Activated CD8-positive, alpha-beta T cell treated with anti-CD3 and anti-CD28 coated beads, Interleukin-2, amount 10 ng/mL, durations not matched to agents 7 days and 5 days (primary cell): ENCODE measurements at regions not wholly inside any gene's neighbourhood (a gene's known extent, or its start where the extent isn't known, plus 50 kb on each side); places are given as distances from the start of the nearest gene placed in this dataset.
A peak's percentile ranks its signal among the peaks of the same experiment; 100 is the strongest.
"Not testable (repeated sequence)": the region's sequence is repeated elsewhere in the genome, so short reads cannot be mapped to it uniquely, and the experiment has no call there.

Experiments used
- ATAC-seq: fragments of 150-1000 bp; cut with Tn5 transposase; one replicate; pipeline ENCODE4 v1.10.0; 2021; ENCODE audit warnings: moderate library complexity
- CTCF ChIA-PET: fragments of 350-600 bp; sonication (Branson Sonifier 250); formaldehyde crosslinking; loops from one replicate; lab custom pipeline; 2021; ENCODE audit warnings: antibody characterized with exemption; lab: Charles Lee
- POLR2A ChIA-PET: fragments of 350-600 bp; sonication (Branson Sonifier 250); formaldehyde crosslinking; loops from one replicate; lab custom pipeline; 2021; ENCODE audit warnings: antibody characterized with exemption; lab: Charles Lee
- DNase-seq: peaks from one replicate; pipeline ENCODE4 v3.0.0-alpha.2; 2020
- H3K27ac Mint-ChIP-seq: one replicate; pipeline ENCODE4 v1.8.0; 2021; ENCODE audit warnings: mild to moderate bottlenecking, mixed read lengths
- H3K27me3 Mint-ChIP-seq: one replicate; pipeline ENCODE4 v1.8.0; 2021; ENCODE audit warnings: low read depth, mixed read lengths
- H3K36me3 Mint-ChIP-seq: one replicate; pipeline ENCODE4 v1.8.0; 2021; ENCODE audit warnings: low read depth, mixed read lengths
- H3K4me1 Mint-ChIP-seq: one replicate; pipeline ENCODE4 v1.8.0; 2021; ENCODE audit warnings: low read depth, mixed read lengths
- H3K4me3 Mint-ChIP-seq: one replicate; pipeline ENCODE4 v1.8.0; 2021; ENCODE audit warnings: mild to moderate bottlenecking, mixed read lengths
- H3K9me3 Mint-ChIP-seq: one replicate; pipeline ENCODE4 v1.8.0; 2022; ENCODE audit warnings: mixed read lengths; ENCODE audit not compliant: insufficient read depth

DNA sequence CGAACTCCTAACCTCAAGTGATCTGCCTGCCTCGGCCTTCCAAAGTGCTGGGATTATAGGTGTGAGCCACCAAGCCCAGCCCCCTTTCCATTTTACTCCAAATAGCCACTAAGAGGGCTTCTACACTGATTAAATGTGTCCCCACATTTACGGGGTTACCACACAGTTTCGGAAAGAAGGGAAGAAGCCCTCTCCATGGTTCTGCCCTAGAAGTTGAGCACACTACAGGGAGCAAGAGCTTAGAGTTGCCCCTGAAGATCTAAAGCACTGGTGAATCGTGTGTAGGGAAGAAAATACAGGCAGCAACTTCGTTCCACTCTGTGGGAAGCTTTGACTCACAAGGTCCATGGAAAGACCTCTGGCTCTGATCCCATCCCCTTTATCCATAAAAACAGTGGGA is 133.0 kb upstream of the PRKCQ start:
- no peaks in the 10 kb centered on the region for H3K9me3 Mint-ChIP-seq
- H3K27me3 Mint-ChIP-seq = peaks cover 39% of the 10 kb centered on the region
- POLR2A ChIA-PET = no interaction called here
- no peak overlapping the region for H3K4me3 Mint-ChIP-seq
- CTCF ChIA-PET = no interaction called here
- ATAC-seq (no peak), DNase-seq (no peak)
- H3K27ac Mint-ChIP-seq = no peak overlapping the region
- no peaks in the 10 kb centered on the region for H3K36me3 Mint-ChIP-seq
- peaks cover 9% of the 10 kb centered on the region for H3K4me1 Mint-ChIP-seq

DNA sequence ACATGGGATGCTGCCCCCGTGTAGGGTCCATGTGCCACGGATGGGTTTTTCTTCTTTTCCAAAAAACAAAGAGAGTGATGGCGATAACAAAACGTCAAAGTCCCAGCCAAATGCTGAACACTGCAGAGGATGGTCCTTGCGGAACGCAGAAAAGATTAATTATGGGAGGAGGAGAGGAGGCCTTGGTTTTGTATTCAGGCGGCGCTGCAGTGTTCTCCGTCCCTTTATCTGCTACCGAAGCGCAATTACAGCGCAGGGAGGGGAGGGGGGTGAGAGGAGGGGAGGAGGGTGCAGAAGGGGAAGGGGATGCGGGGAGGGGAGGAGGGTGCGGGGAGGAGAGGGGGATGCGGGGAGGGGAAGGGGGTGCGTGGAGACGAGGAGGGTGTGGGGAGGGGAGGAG is 131.8 kb upstream of the PRKCQ start:
- Mint-ChIP-seq H3K4me1 (peaks cover 9% of the 10 kb centered on the region), H3K36me3 (no peaks in the 10 kb centered on the region), H3K27me3 (peaks cover 39% of the 10 kb centered on the region), H3K4me3 (no peak overlapping the region), H3K9me3 (no peaks in the 10 kb centered on the region), H3K27ac (no peak overlapping the region)
- POLR2A ChIA-PET = interaction anchor here (0.6 kb wide), 1 partner anchor 236 kb away, joined by 5 read pairs; no protein-coding TSS in a partner anchor
- DNase-seq (no peak), ATAC-seq (no peak)
- CTCF ChIA-PET = no interaction called here

DNA sequence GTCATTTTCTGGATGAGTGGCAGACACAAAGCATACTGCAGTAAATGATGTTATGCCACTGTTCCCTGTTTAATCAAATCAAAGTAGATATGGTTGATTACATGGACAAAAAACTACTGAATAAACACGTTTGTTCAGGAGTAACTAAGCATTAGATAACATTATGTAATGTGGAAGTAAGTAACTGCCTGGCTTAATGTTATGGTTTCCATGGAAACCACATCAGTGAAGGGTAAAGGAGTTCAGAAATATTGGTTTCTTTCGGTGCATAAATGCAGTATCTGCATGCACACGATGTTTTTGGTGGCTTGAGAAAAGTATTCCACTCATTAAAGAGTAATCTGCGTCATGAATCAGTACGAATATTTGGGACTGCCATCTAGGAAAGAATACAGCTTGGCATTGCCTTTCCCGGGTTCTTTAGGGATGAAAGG is 131.3 kb upstream of the PRKCQ start:
- Mint-ChIP-seq H3K4me1 (peaks cover 9% of the 10 kb centered on the region), H3K27me3 (peaks cover 37% of the 10 kb centered on the region)

DNA sequence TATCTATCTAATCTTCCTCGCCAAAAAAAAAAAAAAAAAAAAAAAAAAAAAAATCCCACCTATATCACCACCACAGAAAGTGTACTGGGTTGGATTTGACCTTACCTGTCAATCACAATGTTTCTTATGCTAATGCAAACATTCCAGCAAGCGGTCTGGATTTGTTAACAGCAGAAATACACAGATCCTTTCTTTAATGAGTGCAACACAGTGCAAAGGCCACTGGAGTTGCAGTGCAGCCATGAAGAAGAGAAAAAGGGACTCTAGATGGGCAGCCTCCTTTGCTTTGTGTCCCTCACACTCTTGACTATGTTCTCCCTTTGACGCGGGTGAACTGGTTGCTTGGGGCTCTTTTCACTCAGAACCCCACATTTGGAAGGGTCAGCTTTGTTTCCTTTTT is 127.3 kb upstream of the PRKCQ start:
- DNase-seq (no peak), ATAC-seq (no peak)
- Mint-ChIP-seq H3K9me3 (no peaks in the 10 kb centered on the region), H3K36me3 (no peaks in the 10 kb centered on the region), H3K27me3 (peaks cover 43% of the 10 kb centered on the region), H3K4me3 (no peak overlapping the region), H3K4me1 (no peaks in the 10 kb centered on the region), H3K27ac (no peak overlapping the region)
- CTCF ChIA-PET = no interaction called here
- POLR2A ChIA-PET = no interaction called here

More for the DNA sequence above, 131.3 kb upstream of the PRKCQ start:
- ChIA-PET CTCF (no interaction called here), POLR2A (interaction anchor here (0.6 kb wide), 1 partner anchor 236 kb away, joined by 5 read pairs; no protein-coding TSS in a partner anchor)
- Mint-ChIP-seq H3K27ac (no peak overlapping the region), H3K9me3 (no peaks in the 10 kb centered on the region), H3K4me3 (no peak overlapping the region), H3K36me3 (no peaks in the 10 kb centered on the region)
- no peak for DNase-seq
- ATAC-seq = no peak

DNA sequence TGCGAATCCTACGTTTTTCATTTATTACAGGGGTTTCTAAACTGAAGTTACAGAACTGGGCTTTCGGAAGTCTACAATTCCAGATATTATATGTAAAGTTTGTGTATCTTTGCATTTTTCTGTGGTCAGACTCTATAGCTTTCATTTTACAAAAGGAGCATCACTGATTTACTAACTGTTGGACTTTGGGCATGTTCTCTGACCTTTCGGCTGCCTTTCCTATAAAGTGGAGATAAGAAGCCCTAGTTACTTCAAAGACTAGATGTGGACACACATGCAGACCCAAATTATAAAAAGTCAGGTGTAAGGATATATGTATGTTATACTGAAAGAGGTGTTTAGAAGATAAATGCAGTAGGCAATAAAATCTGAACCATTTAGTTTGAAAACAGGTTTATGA is 126.6 kb upstream of the PRKCQ start:
- CTCF ChIA-PET = no interaction called here
- ATAC-seq (no peak), DNase-seq (no peak)
- H3K4me3 Mint-ChIP-seq = no peak overlapping the region
- H3K36me3 Mint-ChIP-seq = no peaks in the 10 kb centered on the region
- H3K27me3 Mint-ChIP-seq = peaks cover 47% of the 10 kb centered on the region
- H3K9me3 Mint-ChIP-seq = no peaks in the 10 kb centered on the region
- H3K4me1 Mint-ChIP-seq = no peaks in the 10 kb centered on the region
- POLR2A ChIA-PET = no interaction called here
- no peak overlapping the region for H3K27ac Mint-ChIP-seq

DNA sequence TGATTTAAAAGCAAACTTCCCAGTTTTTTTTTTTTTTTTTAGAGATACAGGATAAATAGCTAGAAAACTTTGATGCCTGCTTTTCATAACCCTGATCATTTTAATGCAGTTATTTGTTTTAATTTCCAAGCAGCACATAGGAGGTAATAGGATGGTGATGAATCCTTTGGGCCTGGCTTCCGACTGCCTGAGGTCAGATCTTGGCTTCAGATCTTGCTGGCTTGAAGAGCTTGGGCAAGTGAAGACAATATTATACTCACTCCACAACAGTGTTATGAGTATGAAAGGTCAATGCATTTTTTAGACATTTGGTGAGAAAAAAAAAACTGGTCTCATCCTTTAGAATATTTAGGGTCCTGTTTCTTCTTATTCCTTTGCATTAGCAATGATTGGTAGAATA is 124.8 kb upstream of the PRKCQ start:
- no peaks in the 10 kb centered on the region for H3K9me3 Mint-ChIP-seq
- DNase-seq = no peak
- no peaks in the 10 kb centered on the region for H3K36me3 Mint-ChIP-seq
- CTCF ChIA-PET = no interaction called here
- peaks cover 45% of the 10 kb centered on the region for H3K27me3 Mint-ChIP-seq
- no peak overlapping the region for H3K27ac Mint-ChIP-seq
- POLR2A ChIA-PET = interaction anchor here (0.7 kb wide), 1 partner anchor 161 kb away, joined by 8 read pairs; no protein-coding TSS in a partner anchor
- H3K4me1 Mint-ChIP-seq = no peaks in the 10 kb centered on the region
- ATAC-seq = no peak
- no peak overlapping the region for H3K4me3 Mint-ChIP-seq

DNA sequence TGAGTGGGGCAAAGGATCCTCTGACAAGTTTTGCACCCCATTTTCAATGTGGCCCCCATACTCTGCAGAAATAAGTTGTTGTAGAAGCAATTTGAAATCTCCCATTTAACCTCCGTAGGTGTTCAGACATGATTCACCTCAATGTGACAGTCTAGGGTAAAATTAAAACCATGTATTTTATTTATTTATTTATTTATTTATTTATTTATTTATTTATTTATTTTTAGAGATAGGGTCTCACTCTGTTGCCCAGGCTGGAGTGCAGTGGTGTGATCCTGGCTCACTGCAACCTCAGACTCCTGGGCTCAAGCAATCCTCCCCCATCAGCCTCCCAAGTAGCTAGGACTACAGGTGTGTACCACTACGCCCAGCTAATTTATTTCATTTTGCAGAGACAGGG is 122.8 kb upstream of the PRKCQ start:
- CTCF ChIA-PET = interaction anchor here (1.1 to 1.2 kb wide), 2 partner anchors 23 to 24 kb away, joined by 3 to 4 read pairs; no protein-coding TSS in a partner anchor
- DNase-seq, H3K36me3 Mint-ChIP-seq, H3K4me1 Mint-ChIP-seq, ATAC-seq, H3K27ac Mint-ChIP-seq, H3K9me3 Mint-ChIP-seq, H3K4me3 Mint-ChIP-seq: not testable (repeated sequence)
- POLR2A ChIA-PET = interaction anchor here (0.6 kb wide), 1 partner anchor 52 kb away, joined by 3 read pairs; no protein-coding TSS in a partner anchor
- H3K27me3 Mint-ChIP-seq = peaks cover 33% of the 10 kb centered on the region

DNA sequence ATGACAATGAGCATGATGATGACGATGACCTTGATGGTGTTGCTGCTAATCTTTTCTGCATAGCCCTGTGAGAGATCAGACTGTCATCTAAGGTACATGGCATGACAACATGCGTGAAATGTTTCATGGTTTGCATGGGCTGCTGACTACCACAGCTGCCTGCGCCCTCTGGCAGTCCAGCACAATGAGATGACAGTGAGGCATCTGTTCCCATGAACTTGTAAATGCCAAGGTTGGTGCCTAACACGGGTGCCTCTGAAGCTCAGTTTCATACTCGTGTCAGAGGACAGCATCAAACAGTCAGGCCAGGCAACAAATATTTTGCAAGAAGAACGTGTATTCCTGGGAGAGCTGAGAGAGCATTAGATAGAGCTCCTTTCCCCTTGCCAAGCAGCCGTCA is 122.0 kb upstream of the PRKCQ start:
- peaks cover 28% of the 10 kb centered on the region for H3K27me3 Mint-ChIP-seq
- CTCF ChIA-PET = interaction anchor here (1.1 to 1.2 kb wide), 2 partner anchors 15 to 22 kb away, joined by 3 read pairs; no protein-coding TSS in a partner anchor
- no peak for ATAC-seq

DNA sequence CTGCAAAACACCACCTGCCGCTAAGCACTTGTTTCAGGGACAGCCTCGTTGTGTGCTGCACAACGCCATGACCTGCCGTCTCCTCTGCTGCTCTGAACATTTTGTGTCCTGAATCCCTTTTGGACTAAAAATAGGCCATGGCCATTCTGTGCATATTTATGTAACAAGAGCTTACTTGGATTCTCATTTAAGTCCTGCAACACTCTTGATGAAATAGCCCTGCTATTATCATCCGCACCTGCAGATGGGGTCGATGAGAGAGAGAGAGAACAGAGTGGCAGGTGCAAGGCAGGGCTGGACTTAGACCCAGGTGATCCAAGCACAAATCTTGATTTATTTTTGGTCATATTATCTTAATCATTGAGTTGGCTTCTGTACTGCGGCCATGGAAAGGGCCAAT is 121.2 kb upstream of the PRKCQ start:
- ATAC-seq = no peak
- peak; percentile 26 for DNase-seq
- Mint-ChIP-seq H3K4me3 (no peak overlapping the region), H3K4me1 (no peaks in the 10 kb centered on the region), H3K27ac (no peak overlapping the region), H3K36me3 (no peaks in the 10 kb centered on the region), H3K9me3 (no peaks in the 10 kb centered on the region), H3K27me3 (peaks cover 24% of the 10 kb centered on the region)
- CTCF ChIA-PET = interaction anchor here (0.6 to 1.2 kb wide), 3 partner anchors 13 to 320 kb away, joined by 3 read pairs; no protein-coding TSS in a partner anchor
- POLR2A ChIA-PET = no interaction called here

More for the DNA sequence above, 122.0 kb upstream of the PRKCQ start:
- no peaks in the 10 kb centered on the region for H3K4me1 Mint-ChIP-seq
- POLR2A ChIA-PET = no interaction called here
- H3K36me3 Mint-ChIP-seq = no peaks in the 10 kb centered on the region
- no peaks in the 10 kb centered on the region for H3K9me3 Mint-ChIP-seq
- DNase-seq = no peak
- H3K4me3 Mint-ChIP-seq = no peak overlapping the region
- no peak overlapping the region for H3K27ac Mint-ChIP-seq

DNA sequence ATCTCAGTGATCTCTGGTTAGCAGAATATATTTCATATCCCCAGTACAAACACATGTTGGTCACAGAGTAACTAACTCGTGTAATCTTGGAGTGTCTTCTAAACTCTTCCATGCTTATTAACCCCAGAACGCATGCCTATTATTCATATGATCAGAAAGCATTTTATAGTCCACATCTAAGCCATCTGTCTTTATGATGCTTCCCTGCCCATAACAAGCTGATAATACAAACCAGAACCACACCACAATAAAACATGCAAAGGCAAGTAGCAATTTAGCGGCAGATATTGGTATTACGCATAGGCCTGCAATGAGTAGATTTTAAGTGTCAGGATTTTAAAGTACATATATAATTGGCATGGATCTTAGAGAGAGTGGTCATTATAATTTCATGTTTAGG is 120.0 kb upstream of the PRKCQ start:
- CTCF ChIA-PET = interaction anchor here (0.8 kb wide), 1 partner anchor 91 kb away, joined by 3 read pairs; no protein-coding TSS in a partner anchor
- peaks cover 24% of the 10 kb centered on the region for H3K27me3 Mint-ChIP-seq

DNA sequence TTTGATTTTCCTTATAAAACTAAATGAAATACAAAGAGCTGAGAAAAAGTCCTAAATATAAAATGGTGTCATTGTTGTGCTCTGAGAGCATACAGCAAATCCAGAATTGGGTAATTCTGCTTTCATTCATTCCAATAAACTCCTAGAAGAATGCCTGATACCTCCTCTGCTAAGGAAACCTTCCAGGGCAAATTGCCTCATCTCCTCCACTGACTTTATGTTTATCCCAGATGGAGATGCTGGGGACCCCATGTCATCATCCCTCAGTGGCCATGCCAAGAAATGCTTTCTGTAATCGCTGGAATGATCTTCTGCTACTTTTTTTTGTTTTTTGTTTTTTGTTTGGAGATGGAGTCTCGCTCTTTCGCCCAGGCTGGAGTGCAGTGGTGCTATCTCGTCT is 119.3 kb upstream of the PRKCQ start:
- no peaks in the 10 kb centered on the region for H3K4me1 Mint-ChIP-seq
- H3K4me3 Mint-ChIP-seq = no peak overlapping the region
- H3K36me3 Mint-ChIP-seq = no peaks in the 10 kb centered on the region
- POLR2A ChIA-PET = no interaction called here
- CTCF ChIA-PET = interaction anchor here (1.0 kb wide), 1 partner anchor 21 kb away, joined by 3 read pairs; no protein-coding TSS in a partner anchor
- no peak overlapping the region for H3K27ac Mint-ChIP-seq
- H3K27me3 Mint-ChIP-seq = peaks cover 21% of the 10 kb centered on the region
- DNase-seq (no peak), ATAC-seq (no peak)
- H3K9me3 Mint-ChIP-seq = no peaks in the 10 kb centered on the region

More for the DNA sequence above, 120.0 kb upstream of the PRKCQ start:
- no peaks in the 10 kb centered on the region for H3K9me3 Mint-ChIP-seq
- H3K36me3 Mint-ChIP-seq = no peaks in the 10 kb centered on the region
- H3K4me3 Mint-ChIP-seq = no peak overlapping the region
- ATAC-seq (no peak), DNase-seq (no peak)
- POLR2A ChIA-PET = no interaction called here
- H3K4me1 Mint-ChIP-seq = no peaks in the 10 kb centered on the region
- no peak overlapping the region for H3K27ac Mint-ChIP-seq

DNA sequence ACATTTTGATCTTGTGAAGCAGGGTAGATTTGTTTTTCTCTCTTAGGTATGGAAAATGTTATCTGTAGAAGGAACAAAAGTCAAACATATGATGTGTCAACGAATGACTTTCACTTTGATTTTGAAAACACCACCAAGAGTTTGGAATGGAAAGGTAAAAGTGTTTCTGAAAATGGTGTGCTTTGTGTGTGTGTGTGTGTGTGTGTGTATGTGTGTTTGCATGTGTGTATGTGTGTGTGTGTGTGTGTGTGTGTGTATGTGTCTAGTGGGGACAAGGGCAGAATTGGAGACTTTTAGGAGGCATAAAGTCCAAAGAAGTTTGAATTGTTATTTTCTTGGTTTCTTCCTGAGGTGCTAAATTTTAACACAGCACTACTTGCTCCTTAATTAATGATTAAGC is 115.4 kb upstream of the PRKCQ start:
- Mint-ChIP-seq H3K27me3 (peaks cover 26% of the 10 kb centered on the region), H3K4me3 (no peak overlapping the region), H3K27ac (no peak overlapping the region), H3K4me1 (no peaks in the 10 kb centered on the region), H3K9me3 (no peaks in the 10 kb centered on the region), H3K36me3 (no peaks in the 10 kb centered on the region)
- DNase-seq (no peak), ATAC-seq (no peak)
- ChIA-PET CTCF (interaction anchor here (1.4 to 2.1 kb wide), 3 partner anchors 14 to 278 kb away, joined by 4 to 6 read pairs (median 5); no protein-coding TSS in a partner anchor), POLR2A (no interaction called here)
